ENCODE measurements at regions not wholly inside any gene's neighbourhood (a gene's known extent, or its start where the extent isn't known, plus 50 kb on each side); places are given as distances from the start of the nearest gene placed in this dataset.

DNA sequence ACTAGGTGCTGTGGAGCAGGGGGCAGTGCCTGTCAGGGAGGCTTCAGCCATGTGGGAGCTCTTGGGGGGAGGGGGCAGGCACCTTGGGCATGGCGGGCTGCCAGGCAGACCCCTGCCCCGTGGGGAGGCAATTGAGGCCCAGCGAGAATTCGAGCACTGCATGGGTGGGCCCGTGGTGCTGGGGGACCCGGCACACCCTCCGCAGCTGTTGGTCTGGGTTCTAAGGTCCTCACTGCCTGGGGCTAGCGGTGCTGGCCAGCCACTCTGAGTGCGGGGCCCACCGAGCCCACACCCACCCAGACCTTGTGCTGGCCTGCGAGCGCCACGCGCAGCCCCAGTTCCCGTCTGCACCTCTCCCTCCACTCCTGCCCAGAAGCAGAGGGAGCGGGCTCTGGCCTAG, 835.5 kb upstream of the CNTN5 start:
- TF ChIP-seq CTCF (conservative IDR thresholded peaks at IDR 0.05; ENCODE audit: low read depth in 2 of 2): no peak
- no peak for TF ChIP-seq POLR2AphosphoS5 (IDR thresholded peaks at IDR 0.05; ENCODE audit: low read depth)
- TF ChIP-seq, protein P1, sequence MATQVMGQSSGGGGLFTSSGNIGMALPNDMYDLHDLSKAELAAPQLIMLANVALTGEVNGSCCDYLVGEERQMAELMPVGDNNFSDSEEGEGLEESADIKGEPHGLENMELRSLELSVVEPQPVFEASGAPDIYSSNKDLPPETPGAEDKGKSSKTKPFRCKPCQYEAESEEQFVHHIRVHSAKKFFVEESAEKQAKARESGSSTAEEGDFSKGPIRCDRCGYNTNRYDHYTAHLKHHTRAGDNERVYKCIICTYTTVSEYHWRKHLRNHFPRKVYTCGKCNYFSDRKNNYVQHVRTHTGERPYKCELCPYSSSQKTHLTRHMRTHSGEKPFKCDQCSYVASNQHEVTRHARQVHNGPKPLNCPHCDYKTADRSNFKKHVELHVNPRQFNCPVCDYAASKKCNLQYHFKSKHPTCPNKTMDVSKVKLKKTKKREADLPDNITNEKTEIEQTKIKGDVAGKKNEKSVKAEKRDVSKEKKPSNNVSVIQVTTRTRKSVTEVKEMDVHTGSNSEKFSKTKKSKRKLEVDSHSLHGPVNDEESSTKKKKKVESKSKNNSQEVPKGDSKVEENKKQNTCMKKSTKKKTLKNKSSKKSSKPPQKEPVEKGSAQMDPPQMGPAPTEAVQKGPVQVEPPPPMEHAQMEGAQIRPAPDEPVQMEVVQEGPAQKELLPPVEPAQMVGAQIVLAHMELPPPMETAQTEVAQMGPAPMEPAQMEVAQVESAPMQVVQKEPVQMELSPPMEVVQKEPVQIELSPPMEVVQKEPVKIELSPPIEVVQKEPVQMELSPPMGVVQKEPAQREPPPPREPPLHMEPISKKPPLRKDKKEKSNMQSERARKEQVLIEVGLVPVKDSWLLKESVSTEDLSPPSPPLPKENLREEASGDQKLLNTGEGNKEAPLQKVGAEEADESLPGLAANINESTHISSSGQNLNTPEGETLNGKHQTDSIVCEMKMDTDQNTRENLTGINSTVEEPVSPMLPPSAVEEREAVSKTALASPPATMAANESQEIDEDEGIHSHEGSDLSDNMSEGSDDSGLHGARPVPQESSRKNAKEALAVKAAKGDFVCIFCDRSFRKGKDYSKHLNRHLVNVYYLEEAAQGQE (IDR thresholded peaks at IDR 0.05; ENCODE audit: unreplicated experiment): no peak
- TF ChIP-seq EZH2 (IDR thresholded peaks at IDR 0.05; ENCODE audit: low read depth, unreplicated experiment): no peak
- TF ChIP-seq CREB1 (CRISPR knock-in tag; IDR thresholded peaks at IDR 0.05; ENCODE audit: low read depth): no peak
- TF ChIP-seq EZH2phosphoT487 (IDR thresholded peaks at IDR 0.05; ENCODE audit: unreplicated experiment): no peak
- TF ChIP-seq JUNB (IDR thresholded peaks at IDR 0.05; ENCODE audit: unreplicated experiment): no peak

Measured in GM23338 (cell line).